ENCODE measurements at regions not wholly inside any gene's neighbourhood (a gene's known extent, or its start where the extent isn't known, plus 50 kb on each side); places are given as distances from the start of the nearest gene placed in this dataset.

DNA sequence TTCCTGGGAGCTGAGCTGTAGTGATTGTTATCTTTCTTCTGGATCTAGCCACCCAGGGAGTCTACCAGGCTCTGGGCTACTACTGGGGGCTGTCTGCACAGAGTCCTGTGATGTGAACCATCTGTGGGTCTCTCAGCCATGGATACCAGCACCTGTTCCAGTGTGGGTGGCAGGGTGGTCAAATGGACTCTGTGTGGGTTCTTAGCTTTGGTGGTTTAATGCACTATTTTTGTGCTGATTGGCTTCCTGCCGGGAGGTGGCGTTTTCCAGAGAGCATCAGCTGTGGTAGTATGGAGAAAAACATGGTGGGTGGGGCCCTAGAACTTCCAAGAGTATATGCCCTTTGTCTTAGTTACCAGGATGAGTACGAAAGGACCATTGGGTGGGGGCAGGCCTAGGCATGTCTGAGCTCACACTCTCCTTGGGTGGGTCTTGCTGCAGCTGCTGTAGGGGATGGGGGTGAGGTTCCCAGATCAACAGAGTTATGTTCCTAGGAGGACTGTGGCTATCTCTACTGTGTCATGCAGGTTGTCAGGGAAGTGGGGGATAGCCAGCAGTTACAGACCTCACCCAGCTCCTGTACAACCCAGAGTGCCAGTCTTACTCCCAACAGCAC lies 264.8 kb upstream of the LDB2 start:
- no peak overlapping the region for H3K4me3 ChIP-seq (ENCODE audit: low read depth, low read length)
- TF ChIP-seq, protein P1, sequence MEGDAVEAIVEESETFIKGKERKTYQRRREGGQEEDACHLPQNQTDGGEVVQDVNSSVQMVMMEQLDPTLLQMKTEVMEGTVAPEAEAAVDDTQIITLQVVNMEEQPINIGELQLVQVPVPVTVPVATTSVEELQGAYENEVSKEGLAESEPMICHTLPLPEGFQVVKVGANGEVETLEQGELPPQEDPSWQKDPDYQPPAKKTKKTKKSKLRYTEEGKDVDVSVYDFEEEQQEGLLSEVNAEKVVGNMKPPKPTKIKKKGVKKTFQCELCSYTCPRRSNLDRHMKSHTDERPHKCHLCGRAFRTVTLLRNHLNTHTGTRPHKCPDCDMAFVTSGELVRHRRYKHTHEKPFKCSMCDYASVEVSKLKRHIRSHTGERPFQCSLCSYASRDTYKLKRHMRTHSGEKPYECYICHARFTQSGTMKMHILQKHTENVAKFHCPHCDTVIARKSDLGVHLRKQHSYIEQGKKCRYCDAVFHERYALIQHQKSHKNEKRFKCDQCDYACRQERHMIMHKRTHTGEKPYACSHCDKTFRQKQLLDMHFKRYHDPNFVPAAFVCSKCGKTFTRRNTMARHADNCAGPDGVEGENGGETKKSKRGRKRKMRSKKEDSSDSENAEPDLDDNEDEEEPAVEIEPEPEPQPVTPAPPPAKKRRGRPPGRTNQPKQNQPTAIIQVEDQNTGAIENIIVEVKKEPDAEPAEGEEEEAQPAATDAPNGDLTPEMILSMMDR (IDR thresholded peaks at IDR 0.05; ENCODE audit: low read depth, low read length), result no peak

DNA sequence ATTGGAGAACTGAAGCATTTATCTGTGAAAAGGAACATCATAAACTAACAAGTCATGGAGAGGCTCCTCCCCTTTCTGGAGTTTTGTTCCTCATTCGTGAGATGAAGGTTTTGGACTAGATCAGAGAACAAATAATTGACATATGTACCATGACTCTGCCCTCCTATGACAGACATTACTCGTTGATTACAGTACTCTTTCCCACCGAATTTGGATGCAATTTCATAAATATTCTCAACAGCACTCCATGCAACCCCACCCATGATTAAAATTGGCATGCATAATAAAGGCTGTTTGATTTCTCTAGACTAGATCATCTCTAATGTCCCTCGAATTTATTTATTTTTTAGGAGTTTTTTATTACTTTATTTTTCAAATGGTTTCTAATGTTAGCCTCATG lies 258.9 kb upstream of the LDB2 start:
- TF ChIP-seq, protein P1 (IDR thresholded peaks at IDR 0.05; ENCODE audit: low read depth, low read length), result no peak

DNA sequence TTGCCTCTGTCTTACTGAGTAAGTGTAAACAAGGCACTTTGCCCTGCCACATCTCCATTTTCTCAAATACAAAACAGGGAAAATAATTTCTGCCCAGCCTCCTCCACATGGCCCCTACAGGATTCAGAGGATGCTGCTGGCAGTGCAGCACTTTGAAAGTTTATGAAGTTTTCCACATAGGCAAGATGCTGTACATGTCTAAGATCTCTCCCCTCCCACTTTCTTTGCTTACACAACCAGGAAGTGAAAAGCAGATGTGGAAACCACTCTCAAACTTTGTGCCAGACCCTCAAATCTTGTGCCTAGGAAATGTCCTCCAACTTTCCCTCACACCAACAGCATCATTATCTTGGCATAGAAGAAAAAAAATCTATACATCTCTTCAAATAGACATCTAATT lies 257.0 kb upstream of the LDB2 start:
- TF ChIP-seq, protein P1 (IDR thresholded peaks at IDR 0.05; ENCODE audit: low read depth, low read length), result no peak
- H3K4me3 ChIP-seq (ENCODE audit: low read depth, low read length), result no peak overlapping the region

More for the DNA sequence above, 258.9 kb upstream of the LDB2 start:
- H3K4me3 ChIP-seq (ENCODE audit: low read depth, low read length), result no peak overlapping the region

DNA sequence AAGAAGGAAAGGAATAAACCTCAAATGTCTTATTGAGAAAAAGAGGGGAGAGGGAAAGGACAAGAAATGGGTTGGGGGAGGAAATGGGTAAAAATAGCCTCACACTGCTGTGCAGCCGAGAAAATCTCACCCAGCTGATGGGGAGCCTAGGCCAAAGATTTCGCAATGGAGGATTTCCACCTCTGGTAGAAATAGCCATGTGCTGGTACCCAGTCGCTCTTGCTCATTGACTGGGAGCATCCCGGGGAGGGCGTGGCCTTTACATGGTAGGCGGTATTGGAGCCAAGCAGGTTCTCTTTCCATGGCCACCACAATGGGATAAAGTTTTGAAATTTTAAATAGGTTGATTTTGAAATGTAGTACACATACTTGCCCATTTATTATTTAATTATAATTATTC lies 255.1 kb upstream of the LDB2 start:
- TF ChIP-seq, protein P1 (IDR thresholded peaks at IDR 0.05; ENCODE audit: low read depth, low read length), result no peak
- H3K4me3 ChIP-seq (ENCODE audit: low read depth, low read length), result no peak overlapping the region

DNA sequence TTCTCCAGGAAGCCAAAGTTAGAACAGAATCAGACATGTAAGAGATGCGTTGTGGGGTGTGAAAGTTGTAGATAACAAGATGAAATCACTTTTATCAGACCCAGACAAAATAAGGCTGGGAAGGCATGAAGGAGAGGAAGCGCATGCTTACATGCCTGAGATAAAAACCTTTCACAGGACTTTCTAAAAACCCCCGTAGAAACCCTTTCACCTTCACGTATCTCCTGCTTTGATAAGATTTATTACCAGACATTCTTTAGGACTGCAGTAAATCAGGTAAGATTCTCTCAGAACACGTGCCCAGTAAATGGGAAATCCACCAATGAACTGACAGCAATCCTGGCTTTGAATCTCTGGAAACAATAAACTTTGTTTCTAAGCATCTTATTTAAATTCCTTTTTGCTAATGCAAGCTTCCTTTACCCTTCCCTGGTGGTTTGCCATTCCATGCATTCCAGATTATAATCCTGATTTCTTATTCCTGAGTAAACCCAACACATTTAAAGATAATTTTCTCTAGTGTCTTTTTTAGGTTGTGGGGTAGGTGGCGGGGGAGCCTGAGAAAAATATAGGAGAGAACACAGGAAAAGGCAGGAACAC lies 254.6 kb upstream of the LDB2 start:
- TF ChIP-seq, protein P1 (IDR thresholded peaks at IDR 0.05; ENCODE audit: low read depth, low read length), result no peak
- no peak overlapping the region for H3K4me3 ChIP-seq (ENCODE audit: low read depth, low read length)

DNA sequence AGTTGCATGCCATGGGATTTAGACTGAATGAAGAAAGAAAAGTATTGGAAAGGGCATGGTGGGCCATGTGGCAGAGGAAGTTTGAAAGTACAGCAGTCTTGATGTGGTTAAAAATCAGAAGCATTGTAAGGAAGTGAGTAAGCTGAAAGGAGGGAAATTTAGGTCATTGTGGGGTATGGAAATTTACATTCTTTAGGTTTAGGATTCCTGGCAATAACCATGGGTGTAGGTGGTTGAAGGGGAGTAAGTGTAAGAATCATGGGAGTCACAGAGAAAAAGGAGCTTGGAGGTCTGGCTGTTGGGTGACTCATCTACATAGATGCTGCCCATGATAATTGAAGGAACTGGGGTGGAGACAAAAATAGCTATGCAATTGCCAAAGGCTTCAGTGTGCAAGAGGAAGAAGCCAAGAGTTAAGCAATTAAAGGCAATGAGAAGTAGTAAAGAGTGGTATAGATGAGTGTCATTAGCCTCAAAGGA lies 243.8 kb upstream of the LDB2 start:
- TF ChIP-seq, protein P1 (IDR thresholded peaks at IDR 0.05; ENCODE audit: low read depth, low read length), result no peak
- H3K4me3 ChIP-seq (ENCODE audit: low read depth, low read length), result no peak overlapping the region

DNA sequence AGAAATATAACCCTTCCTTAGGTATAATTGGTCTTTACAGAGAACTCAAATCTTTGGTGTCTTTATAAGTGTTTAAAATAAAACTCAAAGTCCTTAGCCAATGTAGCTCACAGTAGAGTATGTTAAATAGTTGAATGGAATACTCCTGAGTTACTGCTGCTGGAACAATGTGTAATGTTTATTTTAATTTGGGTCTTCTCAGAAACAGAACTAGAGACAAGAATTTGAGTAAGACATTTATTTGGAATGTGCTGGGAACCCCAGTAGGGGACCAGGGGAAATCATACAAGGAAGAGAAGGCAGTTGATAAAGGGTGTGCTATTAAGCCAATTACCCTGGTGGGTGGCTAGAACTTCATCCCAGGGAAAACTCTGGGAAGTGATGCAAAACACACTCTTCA lies 240.4 kb upstream of the LDB2 start:
- TF ChIP-seq, protein P1 (IDR thresholded peaks at IDR 0.05; ENCODE audit: low read depth, low read length), result no peak
- H3K4me3 ChIP-seq (ENCODE audit: low read depth, low read length), result no peak overlapping the region

Data from WI38 (cell line).